ENCODE measurements at regions not wholly inside any gene's neighbourhood (a gene's known extent, or its start where the extent isn't known, plus 50 kb on each side); places are given as distances from the start of the nearest gene placed in this dataset.
"Not testable (repeated sequence)": the region's sequence is repeated elsewhere in the genome, so short reads cannot be mapped to it uniquely, and the experiment has no call there.

DNA sequence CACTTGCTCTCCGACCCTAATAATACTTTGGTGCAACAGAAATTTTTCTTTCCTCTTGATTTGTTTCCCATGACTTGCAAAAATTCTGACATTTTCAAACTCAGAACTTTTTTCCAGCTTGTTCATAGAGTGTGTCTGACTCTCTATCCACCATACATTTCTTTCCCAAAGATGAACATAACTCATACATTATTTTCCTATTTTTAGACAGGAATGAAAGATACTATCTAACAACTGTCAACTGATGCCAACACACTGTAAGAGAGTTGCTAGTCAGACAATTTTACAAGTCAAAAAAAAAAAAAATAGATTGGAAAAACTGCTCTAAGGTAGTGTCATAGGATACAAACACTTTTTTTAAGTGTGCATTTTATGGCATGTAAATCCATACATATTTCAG, 1001.0 kb upstream of the WWC1 start:
- Mint-ChIP-seq H3K27me3 (no peaks in the 10 kb centered on the region), H3K4me3 (no peak overlapping the region), H3K36me3 (ENCODE audit: low read depth) (no peaks in the 10 kb centered on the region), H3K9me3 (peaks cover 16% of the 10 kb centered on the region), H3K27ac (no peak overlapping the region), H3K4me1 (ENCODE audit: low read depth) (no peaks in the 10 kb centered on the region)
- DNase-seq (no peak), ATAC-seq (no peak)
- CTCF ChIA-PET = no interaction called here
- intact Hi-C loops (cut with micrococcal nuclease) = no loop called here
- POLR2A ChIA-PET = no interaction called here
- TF ChIP-seq, protein P1, sequence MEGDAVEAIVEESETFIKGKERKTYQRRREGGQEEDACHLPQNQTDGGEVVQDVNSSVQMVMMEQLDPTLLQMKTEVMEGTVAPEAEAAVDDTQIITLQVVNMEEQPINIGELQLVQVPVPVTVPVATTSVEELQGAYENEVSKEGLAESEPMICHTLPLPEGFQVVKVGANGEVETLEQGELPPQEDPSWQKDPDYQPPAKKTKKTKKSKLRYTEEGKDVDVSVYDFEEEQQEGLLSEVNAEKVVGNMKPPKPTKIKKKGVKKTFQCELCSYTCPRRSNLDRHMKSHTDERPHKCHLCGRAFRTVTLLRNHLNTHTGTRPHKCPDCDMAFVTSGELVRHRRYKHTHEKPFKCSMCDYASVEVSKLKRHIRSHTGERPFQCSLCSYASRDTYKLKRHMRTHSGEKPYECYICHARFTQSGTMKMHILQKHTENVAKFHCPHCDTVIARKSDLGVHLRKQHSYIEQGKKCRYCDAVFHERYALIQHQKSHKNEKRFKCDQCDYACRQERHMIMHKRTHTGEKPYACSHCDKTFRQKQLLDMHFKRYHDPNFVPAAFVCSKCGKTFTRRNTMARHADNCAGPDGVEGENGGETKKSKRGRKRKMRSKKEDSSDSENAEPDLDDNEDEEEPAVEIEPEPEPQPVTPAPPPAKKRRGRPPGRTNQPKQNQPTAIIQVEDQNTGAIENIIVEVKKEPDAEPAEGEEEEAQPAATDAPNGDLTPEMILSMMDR (IDR thresholded peaks at IDR 0.05) = no peak

DNA sequence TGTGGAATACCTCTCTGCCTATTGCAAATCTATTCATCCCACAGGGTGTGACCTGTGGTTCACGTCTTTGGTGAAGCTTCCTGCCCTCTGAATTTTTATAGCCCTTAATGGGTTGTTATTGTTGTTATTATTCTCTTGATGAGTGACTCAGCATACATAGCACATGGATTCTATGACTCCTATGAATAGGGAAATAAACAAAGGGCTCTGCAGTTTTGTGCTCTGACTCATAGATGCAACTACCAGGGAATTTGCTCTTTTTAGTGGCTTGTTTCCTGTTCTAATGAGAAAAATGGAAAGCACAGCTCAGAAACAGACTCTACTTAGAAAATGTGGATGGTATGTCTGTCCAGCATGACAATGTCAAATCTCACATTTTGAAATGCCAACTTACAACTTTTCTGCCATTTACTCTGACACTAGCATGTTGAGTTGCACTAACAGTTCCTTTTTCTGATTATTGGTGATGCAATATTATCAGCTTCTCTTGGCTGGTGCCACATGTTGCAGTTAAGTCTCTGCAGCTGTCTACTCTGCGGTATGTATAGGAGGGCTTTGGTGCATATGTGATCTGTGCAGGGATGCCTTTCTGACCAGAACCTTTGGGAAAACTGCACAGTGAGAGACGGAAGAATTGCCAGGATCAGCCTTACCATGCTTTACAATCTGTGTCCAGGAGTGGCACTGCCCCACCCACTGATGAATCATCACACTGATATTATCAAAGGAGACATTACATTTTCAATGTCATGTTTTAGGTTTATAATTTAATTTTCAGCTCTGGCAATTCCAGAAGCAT, 996.4 kb upstream of the WWC1 start:
- Mint-ChIP-seq H3K4me1 (ENCODE audit: low read depth) (no peaks in the 10 kb centered on the region), H3K27ac (no peak overlapping the region), H3K4me3 (no peak overlapping the region), H3K36me3 (ENCODE audit: low read depth) (no peaks in the 10 kb centered on the region), H3K27me3 (peaks cover 1% of the 10 kb centered on the region), H3K9me3 (peaks cover 13% of the 10 kb centered on the region)
- TF ChIP-seq, protein P1 (IDR thresholded peaks at IDR 0.05) = no peak
- POLR2A ChIA-PET = no interaction called here
- CTCF ChIA-PET = no interaction called here
- intact Hi-C loops (cut with micrococcal nuclease) = no loop called here
- DNase-seq = no peak
- ATAC-seq = no peak

DNA sequence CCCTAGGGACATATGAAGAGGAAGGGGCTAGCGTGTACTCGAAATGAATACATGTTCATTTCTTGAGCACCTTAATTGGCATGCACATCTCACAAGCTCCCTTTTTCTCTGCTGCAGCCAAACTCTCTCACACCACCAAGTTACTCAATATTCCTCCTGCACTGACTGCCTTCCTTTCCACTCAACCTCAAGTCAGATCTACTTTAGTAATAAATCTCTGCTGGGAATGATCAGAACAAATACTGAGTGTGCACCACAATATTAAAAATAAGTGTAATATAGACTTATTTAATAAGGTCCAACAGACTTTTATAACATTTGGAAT, 995.8 kb upstream of the WWC1 start:
- Mint-ChIP-seq H3K27me3 (peaks cover 1% of the 10 kb centered on the region), H3K4me3 (no peak overlapping the region), H3K4me1 (ENCODE audit: low read depth) (no peaks in the 10 kb centered on the region), H3K36me3 (ENCODE audit: low read depth) (no peaks in the 10 kb centered on the region), H3K27ac (no peak overlapping the region), H3K9me3 (peaks cover 13% of the 10 kb centered on the region)
- POLR2A ChIA-PET = no interaction called here
- ATAC-seq (no peak), DNase-seq (no peak)
- intact Hi-C loops (cut with micrococcal nuclease) = no loop called here
- CTCF ChIA-PET = no interaction called here
- TF ChIP-seq, protein P1 (IDR thresholded peaks at IDR 0.05) = no peak

DNA sequence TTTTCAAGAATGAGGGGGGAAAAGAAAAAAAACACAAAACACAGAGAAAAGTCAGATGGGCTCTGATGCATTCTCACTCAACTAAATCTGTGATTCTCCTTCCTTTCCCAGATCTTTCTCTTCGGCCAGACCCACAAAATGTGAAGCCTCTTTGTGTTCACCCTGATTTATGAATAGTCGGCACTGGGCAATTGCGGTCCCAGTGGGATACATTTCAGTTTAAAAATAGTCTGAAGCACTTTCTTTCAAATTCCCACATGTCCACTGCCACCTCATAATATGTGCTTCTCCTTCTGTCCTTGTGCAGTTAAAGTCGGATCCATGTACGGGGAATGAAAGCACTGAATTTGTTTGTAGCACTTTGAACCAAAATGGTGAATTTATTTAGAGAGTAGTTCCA, 995.4 kb upstream of the WWC1 start:
- DNase-seq = no peak
- TF ChIP-seq, protein P1 (IDR thresholded peaks at IDR 0.05) = no peak
- H3K4me1 Mint-ChIP-seq (ENCODE audit: low read depth) = no peaks in the 10 kb centered on the region
- peaks cover 13% of the 10 kb centered on the region for H3K9me3 Mint-ChIP-seq
- intact Hi-C loops (cut with micrococcal nuclease) = no loop called here
- ChIA-PET CTCF (no interaction called here), POLR2A (no interaction called here)
- no peak for ATAC-seq
- H3K36me3 Mint-ChIP-seq (ENCODE audit: low read depth) = no peaks in the 10 kb centered on the region
- H3K4me3 Mint-ChIP-seq = no peak overlapping the region
- H3K27ac Mint-ChIP-seq = no peak overlapping the region
- H3K27me3 Mint-ChIP-seq = peaks cover 1% of the 10 kb centered on the region

DNA sequence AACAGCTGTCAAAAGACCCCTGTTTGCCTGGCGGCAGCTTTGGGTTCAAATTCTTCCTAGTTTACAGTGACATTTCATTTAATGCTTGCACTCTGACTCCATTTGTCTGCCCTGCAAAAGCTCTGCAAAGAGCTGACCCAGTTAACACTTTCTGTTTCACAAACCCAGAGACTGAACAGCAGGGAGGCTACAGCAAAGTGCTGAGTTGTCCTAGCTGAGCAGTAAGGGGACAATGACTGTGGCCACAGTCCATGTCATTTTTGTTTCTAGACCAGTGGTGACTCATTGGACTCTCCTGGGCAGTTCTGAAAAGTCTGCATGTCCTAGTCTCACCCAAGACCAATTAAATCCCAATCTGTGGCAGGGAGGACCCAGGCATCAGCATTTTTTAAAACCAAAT, 994.8 kb upstream of the WWC1 start:
- TF ChIP-seq, protein P1 (IDR thresholded peaks at IDR 0.05) = no peak
- intact Hi-C loops (cut with micrococcal nuclease) = no loop called here
- CTCF ChIA-PET = no interaction called here
- Mint-ChIP-seq H3K4me1 (ENCODE audit: low read depth) (no peaks in the 10 kb centered on the region), H3K9me3 (peaks cover 13% of the 10 kb centered on the region), H3K27me3 (peaks cover 1% of the 10 kb centered on the region), H3K36me3 (ENCODE audit: low read depth) (no peaks in the 10 kb centered on the region), H3K4me3 (no peak overlapping the region), H3K27ac (no peak overlapping the region)
- DNase-seq (no peak), ATAC-seq (no peak)
- POLR2A ChIA-PET = no interaction called here

DNA sequence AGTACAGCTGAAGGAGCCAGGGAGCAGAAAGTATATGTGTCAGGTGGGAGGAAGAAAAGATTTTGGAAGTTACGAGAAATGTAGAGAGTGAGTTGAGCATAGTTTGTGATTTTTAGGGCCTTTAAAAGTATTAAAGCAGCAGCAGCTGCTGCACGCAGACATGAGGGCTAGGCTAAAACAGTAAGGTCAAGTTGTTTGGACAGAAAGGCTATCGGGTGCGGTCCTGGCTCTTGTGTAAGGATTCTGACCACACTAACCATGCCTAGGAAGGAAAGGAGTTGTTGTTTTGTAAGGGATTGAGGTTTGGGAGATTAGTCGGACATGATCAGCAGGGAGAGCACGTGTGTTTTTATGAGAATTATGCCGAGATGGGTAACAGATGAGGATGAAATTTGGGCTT, 991.6 kb upstream of the WWC1 start:
- H3K27ac Mint-ChIP-seq; H3K27me3 Mint-ChIP-seq; ATAC-seq; intact Hi-C loops (cut with micrococcal nuclease); H3K36me3 Mint-ChIP-seq (ENCODE audit: low read depth); DNase-seq; H3K4me1 Mint-ChIP-seq (ENCODE audit: low read depth); H3K9me3 Mint-ChIP-seq; H3K4me3 Mint-ChIP-seq; POLR2A ChIA-PET; CTCF ChIA-PET: not testable (repeated sequence)

All from activated CD8-positive, alpha-beta T cell treated with anti-CD3 and anti-CD28 coated beads for 36 hours (primary cell).